A673 (cell line): ENCODE measurements at regions not wholly inside any gene's neighbourhood (a gene's known extent, or its start where the extent isn't known, plus 50 kb on each side); places are given as distances from the start of the nearest gene placed in this dataset.
"Not testable (repeated sequence)": the region's sequence is repeated elsewhere in the genome, so short reads cannot be mapped to it uniquely, and the experiment has no call there.

Source experiments
- BruUV-seq: library from RNA; stranded (reverse); fragments of 400-500 nt; replicated peaks from 2 replicates; lab custom pipeline; 2021; lab: Mats Ljungman, UMichigan
- CTCF ChIA-PET: fragments of 300-600 bp; sonication (Branson Sonifier 250); formaldehyde crosslinking; loops from one replicate; lab custom pipeline; 2022; ENCODE audit warnings: antibody characterized with exemption; lab: Charles Lee
- POLR2A ChIA-PET: fragments of 300-600 bp; sonication (Branson Sonifier 250); formaldehyde crosslinking; loops from one replicate; lab custom pipeline; 2022; ENCODE audit warnings: antibody characterized with exemption; ENCODE audit not compliant: low non-redundant PET; lab: Charles Lee
- DNase-seq: peaks from one replicate; pipeline ENCODE4 v3.0.0-alpha.2; 2015; ENCODE audit warnings: low spot score
- H3K27ac ChIP-seq: fragments of 200-600 bp; sonication (generic); 2 replicates; pipeline ENCODE4 v1.5.1; 2016; ENCODE audit warnings: mixed run types, low read depth, mild to moderate bottlenecking, mixed read lengths, antibody characterized with exemption, low read length; ENCODE audit not compliant: poor library complexity, severe bottlenecking
- H3K27me3 ChIP-seq: fragments of 200-600 bp; sonication (generic); replicated peaks from 2 replicates; pipeline ENCODE4 v1.6.1; 2017; ENCODE audit warnings: mixed run types, low read depth, mild to moderate bottlenecking, mixed read lengths, antibody characterized with exemption, low read length; ENCODE audit not compliant: insufficient read depth, poor library complexity
- H3K36me3 ChIP-seq: fragments of 200-600 bp; sonication (generic); 2 replicates; pipeline ENCODE4 v1.6.1; 2016; ENCODE audit warnings: mixed run types, mild to moderate bottlenecking, mixed read lengths, antibody characterized with exemption, low read length; ENCODE audit not compliant: insufficient read depth, poor library complexity, severe bottlenecking
- H3K4me1 ChIP-seq: fragments of 200-600 bp; sonication (generic); 2 replicates; pipeline ENCODE4 v1.6.1; 2017; ENCODE audit warnings: mixed run types, mild to moderate bottlenecking, mixed read lengths, antibody characterized with exemption, low read length; ENCODE audit not compliant: insufficient read depth, poor library complexity, severe bottlenecking
- H3K4me3 ChIP-seq: fragments of 200-600 bp; sonication (generic); 2 replicates; pipeline ENCODE4 v1.5.1; 2016; ENCODE audit warnings: low read depth, mixed run types, mild to moderate bottlenecking, mixed read lengths, low read length; ENCODE audit not compliant: poor library complexity, severe bottlenecking
- H3K9me3 ChIP-seq: fragments of 200-600 bp; sonication (generic); 2 replicates; pipeline ENCODE4 v1.6.1; 2016; ENCODE audit warnings: mixed run types, low read depth, mild to moderate bottlenecking, mixed read lengths, antibody characterized with exemption, low read length; ENCODE audit not compliant: poor library complexity, severe bottlenecking
- EZH2 ChIP-seq: fragments of 200-600 bp; sonication (generic); IDR thresholded peaks from 2 replicates; pipeline ENCODE4 v1.6.1; 2017; ENCODE audit warnings: borderline replicate concordance, low read depth, mild to moderate bottlenecking, mixed read lengths, antibody characterized with exemption, low read length; ENCODE audit not compliant: poor library complexity, severe bottlenecking
- intact Hi-C: fragments of 100-400 bp; cut with micrococcal nuclease; formaldehyde crosslinking; loops from one replicate; pipeline ENCODE4 v1.10.0; 2022; ENCODE audit not compliant: unreplicated experiment
- TF ChIP-seq, protein P1 (sequence below): fragments of 300-800, 200-600 bp; sonication (generic); conservative IDR thresholded peaks from 2 replicates; pipeline ENCODE4 v1.5.1; 2017; ENCODE audit warnings: low read depth, mild to moderate bottlenecking, antibody characterized with exemption, low read length, moderate library complexity, mixed read lengths

DNA sequence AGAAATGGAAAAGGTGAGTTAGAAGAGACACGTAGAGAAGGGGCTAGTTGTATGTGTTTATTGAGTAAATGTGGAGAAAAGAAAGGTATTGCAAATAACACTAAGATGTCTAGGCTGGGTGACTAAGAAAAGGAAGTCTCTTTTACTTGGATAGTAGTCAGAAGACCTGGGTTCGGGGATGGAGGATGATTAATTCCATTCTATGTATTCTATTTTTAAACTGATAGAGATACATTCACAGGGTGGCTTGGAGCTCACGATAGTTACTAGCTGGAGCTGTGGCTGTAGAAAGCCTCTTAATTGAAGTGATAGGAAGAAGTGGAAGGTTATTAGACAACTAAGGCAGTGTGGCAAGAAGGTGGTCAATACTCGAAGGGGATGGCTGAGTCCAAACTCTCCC, 65.9 kb upstream of the TNIK start:
- POLR2A ChIA-PET = no interaction called here
- BruUV-seq = no TSS peak
- no peaks in the 10 kb centered on the region for H3K4me1 ChIP-seq
- intact Hi-C loops = no loop called here
- H3K36me3 ChIP-seq = no peaks in the 10 kb centered on the region
- DNase-seq = no peak
- CTCF ChIA-PET = no interaction called here
- no peaks in the 10 kb centered on the region for H3K9me3 ChIP-seq
- no peaks in the 10 kb centered on the region for H3K27me3 ChIP-seq
- TF ChIP-seq, protein P1, sequence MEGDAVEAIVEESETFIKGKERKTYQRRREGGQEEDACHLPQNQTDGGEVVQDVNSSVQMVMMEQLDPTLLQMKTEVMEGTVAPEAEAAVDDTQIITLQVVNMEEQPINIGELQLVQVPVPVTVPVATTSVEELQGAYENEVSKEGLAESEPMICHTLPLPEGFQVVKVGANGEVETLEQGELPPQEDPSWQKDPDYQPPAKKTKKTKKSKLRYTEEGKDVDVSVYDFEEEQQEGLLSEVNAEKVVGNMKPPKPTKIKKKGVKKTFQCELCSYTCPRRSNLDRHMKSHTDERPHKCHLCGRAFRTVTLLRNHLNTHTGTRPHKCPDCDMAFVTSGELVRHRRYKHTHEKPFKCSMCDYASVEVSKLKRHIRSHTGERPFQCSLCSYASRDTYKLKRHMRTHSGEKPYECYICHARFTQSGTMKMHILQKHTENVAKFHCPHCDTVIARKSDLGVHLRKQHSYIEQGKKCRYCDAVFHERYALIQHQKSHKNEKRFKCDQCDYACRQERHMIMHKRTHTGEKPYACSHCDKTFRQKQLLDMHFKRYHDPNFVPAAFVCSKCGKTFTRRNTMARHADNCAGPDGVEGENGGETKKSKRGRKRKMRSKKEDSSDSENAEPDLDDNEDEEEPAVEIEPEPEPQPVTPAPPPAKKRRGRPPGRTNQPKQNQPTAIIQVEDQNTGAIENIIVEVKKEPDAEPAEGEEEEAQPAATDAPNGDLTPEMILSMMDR = no peak
- no peak overlapping the region for H3K4me3 ChIP-seq
- H3K27ac ChIP-seq = no peak overlapping the region

DNA sequence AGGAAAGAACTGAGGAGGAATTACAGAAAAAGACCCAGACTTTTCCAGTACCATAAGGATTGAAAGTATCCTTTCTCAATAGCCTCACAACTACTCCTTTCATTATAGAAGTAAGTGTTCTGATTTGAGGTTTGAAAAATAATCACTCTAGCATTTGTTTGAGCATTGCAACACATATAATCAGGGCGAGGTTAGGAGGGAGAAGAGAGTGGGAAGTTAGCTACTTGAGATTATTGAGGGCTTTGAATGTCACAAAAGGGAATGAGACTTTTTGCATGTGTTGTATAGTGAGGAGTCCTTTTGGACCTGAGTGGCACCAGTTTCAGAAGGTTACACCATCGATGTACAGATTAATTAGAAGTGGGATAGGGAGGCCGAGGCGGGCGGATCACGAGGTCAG, 65.2 kb upstream of the TNIK start:
- H3K27ac ChIP-seq = no peak overlapping the region
- H3K27me3 ChIP-seq = no peaks in the 10 kb centered on the region
- intact Hi-C loops = no loop called here
- H3K36me3 ChIP-seq = no peaks in the 10 kb centered on the region
- no peak overlapping the region for H3K4me3 ChIP-seq
- TF ChIP-seq EZH2 = no peak
- TF ChIP-seq, protein P1 = no peak
- no peaks in the 10 kb centered on the region for H3K4me1 ChIP-seq
- no peak for DNase-seq
- no TSS peak for BruUV-seq
- ChIA-PET CTCF (no interaction called here), POLR2A (no interaction called here)
- no peaks in the 10 kb centered on the region for H3K9me3 ChIP-seq

DNA sequence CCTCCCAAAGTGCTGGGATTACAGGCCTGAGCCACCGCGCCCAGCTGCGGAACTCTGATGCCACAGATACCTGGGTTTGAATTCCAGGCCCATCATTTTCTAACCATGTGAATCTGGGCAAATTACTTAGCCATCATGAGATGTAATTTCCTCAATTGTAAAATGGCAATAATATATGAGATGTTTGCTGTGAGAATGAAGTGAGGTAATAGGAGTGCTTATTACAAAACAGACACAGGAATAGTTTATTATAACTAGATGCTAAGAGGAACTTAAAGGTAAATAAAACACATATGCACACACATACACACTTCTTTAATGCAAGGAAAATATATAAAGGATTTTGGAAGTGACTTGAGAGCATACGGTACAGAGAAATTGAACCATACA, 64.7 kb upstream of the TNIK start:
- DNase-seq = no peak
- no TSS peak for BruUV-seq
- Histone ChIP-seq H3K9me3 (no peaks in the 10 kb centered on the region), H3K4me3 (no peak overlapping the region), H3K27me3 (no peaks in the 10 kb centered on the region), H3K27ac (no peak overlapping the region), H3K4me1 (no peaks in the 10 kb centered on the region), H3K36me3 (no peaks in the 10 kb centered on the region)
- POLR2A ChIA-PET = no interaction called here
- intact Hi-C loops = no loop called here
- TF ChIP-seq, protein P1 = no peak
- TF ChIP-seq EZH2 = no peak
- CTCF ChIA-PET = no interaction called here

DNA sequence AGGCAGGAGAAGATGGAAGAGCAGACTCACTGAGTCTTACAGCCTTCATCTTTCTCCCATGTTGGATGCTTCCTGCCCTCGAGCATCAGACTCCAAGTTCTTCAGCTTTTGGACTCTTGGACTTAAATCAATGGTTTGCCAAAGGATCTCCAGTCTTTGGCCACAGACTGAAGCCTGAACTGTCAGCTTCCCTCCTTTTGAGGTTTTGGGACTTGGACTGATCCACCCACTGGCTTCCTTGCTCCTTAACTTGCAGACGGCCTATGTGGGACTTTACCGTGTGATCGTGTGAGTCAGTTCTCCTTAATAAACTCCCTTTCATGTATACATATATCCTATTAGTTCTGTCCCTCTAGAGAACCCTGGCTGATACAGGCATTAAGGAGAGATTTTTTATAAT, 62.4 kb upstream of the TNIK start:
- DNase-seq = no peak
- no peaks in the 10 kb centered on the region for H3K27me3 ChIP-seq
- no peak overlapping the region for H3K4me3 ChIP-seq
- no TSS peak for BruUV-seq
- no peaks in the 10 kb centered on the region for H3K9me3 ChIP-seq
- ChIA-PET CTCF (no interaction called here), POLR2A (no interaction called here)
- no peaks in the 10 kb centered on the region for H3K36me3 ChIP-seq
- TF ChIP-seq, protein P1 = no peak
- TF ChIP-seq EZH2 = no peak
- intact Hi-C loops = no loop called here
- H3K4me1 ChIP-seq = no peaks in the 10 kb centered on the region
- H3K27ac ChIP-seq = no peak overlapping the region

DNA sequence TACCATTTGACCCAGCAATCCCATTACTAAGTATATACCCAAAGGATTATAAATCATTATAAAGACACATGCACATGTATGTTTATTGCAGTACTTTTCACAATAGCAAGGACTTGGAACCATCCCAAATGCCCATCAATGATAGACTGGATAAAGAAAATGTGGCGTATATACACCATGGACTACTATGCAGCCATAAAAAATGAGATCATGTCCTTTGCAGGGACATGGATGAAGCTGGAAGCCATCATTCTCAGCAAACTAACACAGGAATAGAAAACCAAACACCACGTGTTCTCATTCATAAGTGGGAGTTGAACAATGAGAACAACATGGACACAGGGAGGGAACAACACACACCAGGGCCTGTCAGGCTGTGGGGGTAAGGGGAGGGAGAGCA, 59.2 kb upstream of the TNIK start:
- H3K36me3 ChIP-seq, H3K27me3 ChIP-seq, intact Hi-C loops, H3K4me3 ChIP-seq, POLR2A ChIA-PET, H3K4me1 ChIP-seq, H3K9me3 ChIP-seq, H3K27ac ChIP-seq, BruUV-seq, CTCF ChIA-PET, DNase-seq: not testable (repeated sequence)
